ENCODE measurements at regions not wholly inside any gene's neighbourhood (a gene's known extent, or its start where the extent isn't known, plus 50 kb on each side); places are given as distances from the start of the nearest gene placed in this dataset.
"Not testable (repeated sequence)": the region's sequence is repeated elsewhere in the genome, so short reads cannot be mapped to it uniquely, and the experiment has no call there.

- DNase-seq: not testable (repeated sequence)
Observed at GRCh38 chr1:146883190-146883589, 54.9 kb upstream of the NBPF12 start.

- DNase-seq: not testable (repeated sequence)
Observed at GRCh38 chr1:146881096-146881495, 57.0 kb upstream of the NBPF12 start.

- not testable (repeated sequence) for DNase-seq
Observed at GRCh38 chr1:146863799-146864319, 74.3 kb upstream of the NBPF12 start.

GRCh38 chr1:146853147-146853546 lies 85.0 kb upstream of the NBPF12 start:
- DNase-seq: not testable (repeated sequence)

- not testable (repeated sequence) for DNase-seq
Observed at GRCh38 chr1:146850352-146850889, 87.7 kb upstream of the NBPF12 start.

- not testable (repeated sequence) for DNase-seq
Observed at GRCh38 chr1:146838725-146839124, 99.4 kb upstream of the NBPF12 start.

- DNase-seq: not testable (repeated sequence)
Observed at GRCh38 chr1:146826957-146827356, 111.2 kb upstream of the NBPF12 start.

GRCh38 chr1:146794236-146794635 lies 143.9 kb upstream of the NBPF12 start:
- not testable (repeated sequence) for DNase-seq

- not testable (repeated sequence) for DNase-seq
Observed at GRCh38 chr1:146792725-146793124, 145.4 kb upstream of the NBPF12 start.

- not testable (repeated sequence) for DNase-seq
Observed at GRCh38 chr1:146784212-146784940, 153.7 kb upstream of the NBPF12 start.

- not testable (repeated sequence) for DNase-seq
Observed at GRCh38 chr1:146781235-146781634, 156.9 kb upstream of the NBPF12 start.

- not testable (repeated sequence) for DNase-seq
Observed at GRCh38 chr1:146777826-146778602, 160.1 kb upstream of the NBPF12 start.

- DNase-seq: not testable (repeated sequence)
Observed at GRCh38 chr1:146774988-146775387, 163.1 kb upstream of the NBPF12 start.

GRCh38 chr1:146774271-146774670 lies 163.9 kb upstream of the NBPF12 start:
- not testable (repeated sequence) for DNase-seq

- DNase-seq: not testable (repeated sequence)
Observed at GRCh38 chr1:146771409-146771808, 166.7 kb upstream of the NBPF12 start.

- DNase-seq: not testable (repeated sequence)
Observed at GRCh38 chr1:146770998-146771397, 167.1 kb upstream of the NBPF12 start.

GRCh38 chr1:146763234-146763633 lies 174.9 kb upstream of the NBPF12 start:
- not testable (repeated sequence) for DNase-seq

GRCh38 chr1:146756858-146757257 lies 181.3 kb upstream of the NBPF12 start:
- not testable (repeated sequence) for DNase-seq

GRCh38 chr1:146748686-146749085 lies 189.4 kb upstream of the NBPF12 start:
- DNase-seq: not testable (repeated sequence)

- not testable (repeated sequence) for DNase-seq
Observed at GRCh38 chr1:146731981-146732680, 206.0 kb upstream of the NBPF12 start.

GRCh38 chr1:146729642-146730344 lies 208.3 kb upstream of the NBPF12 start:
- not testable (repeated sequence) for DNase-seq

- DNase-seq: not testable (repeated sequence)
Observed at GRCh38 chr1:146715054-146715453, 223.1 kb upstream of the NBPF12 start.
